DMS 273 (cell line): ENCODE measurements at regions not wholly inside any gene's neighbourhood (a gene's known extent, or its start where the extent isn't known, plus 50 kb on each side); places are given as distances from the start of the nearest gene placed in this dataset.
A peak's percentile ranks its signal among the peaks of the same experiment; 100 is the strongest.

ENCODE experiments used
- DNase-seq: peaks from one replicate; lab custom pipeline; 2025; ENCODE audit not compliant: unreplicated experiment; lab: John Stamatoyannopoulos, UW

- DNase-seq: no peak
Observed at GRCh38 chr14:101224356-101225156, 321.0 kb upstream of the RTL1 start.

DNA sequence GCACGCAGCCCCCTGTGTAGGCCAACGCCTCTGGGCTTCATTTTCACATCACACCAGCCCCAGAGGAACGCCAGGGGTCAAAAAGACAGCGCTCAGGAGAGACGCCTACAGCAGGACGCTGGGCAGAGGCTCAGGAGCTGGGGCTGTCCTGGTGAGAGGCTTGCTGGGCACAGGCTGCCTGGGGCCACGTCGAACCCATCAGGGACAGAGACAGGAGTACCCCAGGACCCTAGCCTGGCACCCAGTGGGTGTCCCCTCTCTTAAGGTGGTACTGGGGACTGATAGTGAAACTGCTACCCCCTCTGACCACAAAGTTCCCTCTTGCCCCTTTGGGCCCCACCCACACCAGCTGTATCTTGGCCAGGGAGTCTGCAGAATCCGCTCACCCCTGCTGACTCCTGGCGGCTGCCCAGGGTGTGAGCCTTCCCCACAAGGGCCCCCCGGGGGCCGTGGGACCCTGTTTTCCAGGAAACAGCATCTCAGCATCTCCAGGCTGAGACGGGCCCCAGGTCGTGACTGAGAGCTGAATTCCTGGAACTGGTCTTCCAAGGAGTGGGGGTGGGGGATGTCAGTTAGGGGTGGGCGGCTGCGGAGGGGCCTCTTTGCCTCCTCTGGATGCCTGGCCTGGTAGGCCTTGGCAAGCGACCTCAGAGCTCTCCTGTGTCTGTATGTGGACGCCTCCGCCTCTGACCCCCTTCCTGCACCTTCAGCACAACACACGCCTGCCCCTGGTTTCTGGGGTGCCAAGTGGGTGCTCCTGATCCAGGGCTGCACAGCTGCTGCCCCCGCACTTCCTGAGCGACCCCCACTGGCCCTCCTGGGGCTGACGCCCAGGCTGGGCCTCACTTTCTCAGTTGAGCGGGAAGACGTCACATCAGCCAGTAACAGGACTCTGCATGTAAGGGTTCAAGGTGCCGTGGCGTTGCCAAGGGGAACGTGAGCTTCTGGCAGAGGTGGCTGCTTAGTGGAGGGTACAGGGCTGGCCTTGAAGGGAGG is 321.9 kb upstream of the RTL1 start:
- DNase-seq: no peak

DNA sequence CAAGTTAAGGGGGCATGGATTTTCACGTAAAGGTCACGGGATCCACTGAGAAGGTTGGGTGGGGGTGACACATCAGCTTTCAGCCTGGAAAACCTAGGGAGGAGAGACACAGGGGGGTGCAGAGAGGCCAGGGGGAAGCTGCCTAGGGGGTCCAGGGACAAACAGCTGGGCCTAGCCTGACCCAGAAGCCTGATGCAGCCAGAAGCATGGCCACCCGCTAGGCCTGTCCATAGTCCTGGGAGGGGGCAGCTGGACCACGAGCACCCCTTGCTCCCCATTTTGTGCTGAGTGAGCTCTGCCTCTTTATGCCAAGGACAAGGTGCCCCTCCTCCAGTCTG is 322.7 kb upstream of the RTL1 start:
- no peak for DNase-seq

GRCh38 chr14:101226603-101227425 is 323.3 kb upstream of the RTL1 start:
- DNase-seq: no peak

- no peak for DNase-seq
Observed at GRCh38 chr14:101227611-101228594, 324.4 kb upstream of the RTL1 start.

DNA sequence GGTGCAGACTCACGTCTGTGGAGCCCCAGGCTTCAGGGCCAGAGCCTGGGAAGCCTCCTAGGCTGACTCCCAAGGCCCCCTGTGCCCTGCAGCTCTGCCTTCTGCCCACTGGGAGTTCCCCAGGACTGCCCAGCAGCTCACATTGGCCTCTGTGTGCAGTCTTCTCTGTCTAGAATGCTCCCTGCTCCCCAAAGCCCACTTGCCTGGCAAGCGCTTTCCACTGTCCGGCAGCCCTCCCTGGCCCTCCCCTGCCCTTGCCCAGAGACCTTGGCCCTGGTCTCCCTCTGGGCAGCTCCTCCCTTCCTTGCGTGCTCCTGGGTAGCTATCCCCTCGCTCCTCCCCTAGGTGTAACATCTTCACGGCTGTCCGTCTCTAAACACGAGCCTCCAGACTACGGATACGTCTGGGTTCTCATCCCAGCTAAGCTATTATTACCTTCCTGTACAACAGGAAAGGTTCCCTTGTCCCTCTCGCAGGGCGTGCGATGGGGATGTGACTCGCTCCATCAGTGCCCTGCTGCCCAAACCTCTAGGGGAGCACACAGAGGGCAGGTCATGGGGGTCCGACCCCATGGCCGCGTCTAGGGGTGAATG is 325.5 kb upstream of the RTL1 start:
- DNase-seq: no peak

- DNase-seq: no peak
Observed at GRCh38 chr14:101229666-101230065, 326.1 kb upstream of the RTL1 start.

DNA sequence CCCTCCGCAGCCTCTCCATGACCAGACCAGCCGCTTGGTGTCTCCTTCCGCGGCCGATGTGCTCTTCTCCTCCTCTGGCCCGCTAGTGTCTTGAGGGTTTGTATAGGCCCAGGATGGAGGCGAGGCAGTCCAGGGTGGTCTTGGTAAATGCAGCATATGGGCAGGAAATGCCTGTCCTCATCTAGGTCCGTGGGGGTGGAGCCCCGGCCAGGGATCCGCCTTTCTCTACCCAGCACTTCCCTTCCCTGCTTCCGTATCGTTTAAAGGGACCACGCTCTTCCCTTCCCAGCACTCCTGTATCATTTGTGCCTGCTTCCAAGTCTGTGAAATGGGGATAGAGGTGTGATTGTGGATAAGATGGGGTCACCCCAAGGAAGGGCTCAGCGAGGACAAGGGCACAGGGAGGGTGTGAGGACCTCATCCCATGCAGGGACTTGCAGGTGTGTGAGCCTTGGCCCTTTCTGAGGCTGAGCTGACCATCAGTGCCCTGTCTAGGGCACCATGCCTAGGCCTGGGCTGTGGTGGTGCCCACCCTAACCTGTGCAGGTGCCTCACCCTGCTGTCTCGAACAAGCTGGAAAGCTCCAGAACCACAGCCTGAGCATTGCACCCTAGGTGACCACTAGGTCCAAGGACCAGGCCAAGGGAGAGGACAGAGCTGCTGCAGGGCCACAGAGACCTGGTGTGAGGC is 326.8 kb upstream of the RTL1 start:
- DNase-seq: no peak

DNA sequence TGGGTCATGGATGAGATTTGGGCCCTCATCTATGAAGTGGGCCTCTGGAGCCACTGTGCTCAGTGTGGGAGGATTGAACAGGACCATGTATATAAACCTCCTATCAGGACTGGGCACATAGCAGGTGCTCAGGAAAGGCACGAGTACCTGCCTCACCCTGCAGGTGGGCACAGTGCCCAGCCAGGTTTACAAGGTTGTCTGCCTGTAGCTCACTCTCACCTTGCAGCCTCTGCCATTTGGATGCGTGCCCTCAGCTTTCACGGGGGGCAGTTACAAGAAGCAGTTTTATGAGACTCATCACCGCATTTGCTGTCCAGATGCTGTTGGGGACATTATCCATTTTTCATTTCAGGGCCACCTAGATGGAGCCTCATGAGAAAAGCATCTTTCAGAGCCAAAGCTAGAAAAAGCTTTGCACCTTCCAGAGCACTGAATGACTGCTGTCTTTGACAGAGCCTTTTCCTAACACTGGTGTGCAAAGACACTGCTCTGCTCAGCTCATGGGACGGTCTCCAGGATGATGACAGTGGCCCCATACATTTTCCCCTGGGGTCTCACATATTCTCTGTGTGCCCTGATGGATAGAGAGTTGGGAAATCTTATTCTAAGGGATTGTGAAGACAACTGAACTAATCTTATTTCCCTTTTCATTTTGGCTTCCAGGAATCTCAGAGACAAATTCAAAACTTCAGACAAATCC is 327.5 kb upstream of the RTL1 start:
- no peak for DNase-seq

- DNase-seq: no peak
Observed at GRCh38 chr14:101231828-101232227, 328.3 kb upstream of the RTL1 start.

DNA sequence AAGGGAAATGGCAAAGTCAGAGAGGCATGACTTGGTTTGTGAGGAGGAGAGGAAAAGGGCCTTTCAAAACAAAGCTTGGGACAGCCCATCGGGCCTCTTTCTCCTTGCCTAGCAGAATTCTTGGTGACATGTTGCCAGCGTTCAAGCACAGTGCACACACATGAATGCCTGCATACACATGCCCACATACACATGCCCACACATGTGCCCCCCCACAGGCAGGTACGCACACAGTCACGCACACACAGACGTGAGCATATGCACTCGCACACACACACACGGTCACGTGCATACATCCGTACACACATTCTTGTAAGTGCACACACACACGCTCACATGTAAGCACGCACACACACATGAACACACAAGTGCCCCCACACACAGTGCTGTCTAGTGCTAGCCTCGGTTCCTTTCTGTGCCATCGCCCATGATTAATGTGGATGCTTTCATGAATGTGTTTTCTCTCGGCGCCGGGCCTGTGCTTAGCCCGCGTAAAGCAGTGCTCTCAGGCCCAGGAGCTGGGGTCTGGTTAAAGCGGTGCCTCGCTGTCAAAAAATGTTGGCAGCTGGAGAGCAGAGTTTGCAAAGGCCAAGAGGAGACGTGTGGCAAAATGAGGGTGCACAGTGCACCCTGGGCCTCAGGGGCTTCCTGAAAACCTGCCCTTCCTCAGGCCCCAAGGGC is 328.8 kb upstream of the DIO3 start:
- DNase-seq: no peak

GRCh38 chr14:101233021-101233366 is 328.3 kb upstream of the DIO3 start:
- no peak for DNase-seq

GRCh38 chr14:101233391-101233790 is 327.9 kb upstream of the DIO3 start:
- no peak for DNase-seq

- DNase-seq: no peak
Observed at GRCh38 chr14:101233808-101234207, 327.5 kb upstream of the DIO3 start.

DNA sequence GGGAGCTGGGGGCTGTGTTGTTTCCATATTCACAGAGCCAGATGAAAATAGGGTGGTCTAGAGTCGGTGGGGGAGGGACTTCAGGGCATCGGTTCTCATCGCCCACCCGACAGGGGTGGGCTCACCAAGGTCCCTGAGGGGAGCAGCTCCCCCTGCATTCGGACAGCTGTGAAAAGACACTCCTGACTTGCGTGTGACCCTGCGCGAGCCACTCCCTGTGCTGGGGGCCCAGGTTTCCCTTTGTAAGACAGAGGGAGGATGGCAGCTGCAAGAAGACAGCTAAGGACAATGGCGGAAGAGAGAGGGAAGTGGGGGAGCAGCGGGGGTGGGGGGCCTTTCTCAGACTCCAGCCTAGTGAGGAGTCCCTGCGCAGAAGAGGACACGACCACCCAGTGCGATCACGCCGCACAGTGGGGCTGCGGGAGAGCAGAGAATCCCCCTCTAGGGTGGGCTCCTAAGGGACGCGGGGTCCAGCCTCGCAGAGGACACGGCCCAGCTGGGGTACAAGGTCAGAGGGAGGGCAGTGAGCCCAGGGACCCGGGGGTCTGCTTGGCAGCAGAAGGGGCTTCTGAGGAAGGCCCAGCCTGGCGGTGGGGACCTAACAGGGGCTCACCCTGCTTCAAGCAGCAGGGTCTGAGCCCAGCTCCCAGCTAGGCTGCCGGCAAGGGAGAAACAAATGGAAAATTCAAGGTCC is 326.9 kb upstream of the DIO3 start:
- DNase-seq: no peak

DNA sequence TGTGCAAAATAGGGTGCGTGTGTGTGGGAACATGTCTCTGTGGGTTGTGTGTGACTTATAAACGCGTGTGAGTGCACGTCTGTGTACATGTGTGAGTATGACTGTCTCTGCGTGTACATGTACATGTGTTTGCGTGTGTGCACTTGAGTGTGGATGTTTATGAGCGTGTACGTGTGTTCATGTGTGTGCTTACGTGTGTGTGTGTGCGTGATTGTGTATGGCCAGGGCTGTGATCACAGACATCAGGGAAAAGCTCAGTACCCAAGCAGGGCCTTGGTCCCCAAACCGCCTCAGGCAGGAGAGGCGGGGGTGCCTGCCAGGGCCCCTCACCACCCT is 326.3 kb upstream of the DIO3 start:
- no peak for DNase-seq

DNA sequence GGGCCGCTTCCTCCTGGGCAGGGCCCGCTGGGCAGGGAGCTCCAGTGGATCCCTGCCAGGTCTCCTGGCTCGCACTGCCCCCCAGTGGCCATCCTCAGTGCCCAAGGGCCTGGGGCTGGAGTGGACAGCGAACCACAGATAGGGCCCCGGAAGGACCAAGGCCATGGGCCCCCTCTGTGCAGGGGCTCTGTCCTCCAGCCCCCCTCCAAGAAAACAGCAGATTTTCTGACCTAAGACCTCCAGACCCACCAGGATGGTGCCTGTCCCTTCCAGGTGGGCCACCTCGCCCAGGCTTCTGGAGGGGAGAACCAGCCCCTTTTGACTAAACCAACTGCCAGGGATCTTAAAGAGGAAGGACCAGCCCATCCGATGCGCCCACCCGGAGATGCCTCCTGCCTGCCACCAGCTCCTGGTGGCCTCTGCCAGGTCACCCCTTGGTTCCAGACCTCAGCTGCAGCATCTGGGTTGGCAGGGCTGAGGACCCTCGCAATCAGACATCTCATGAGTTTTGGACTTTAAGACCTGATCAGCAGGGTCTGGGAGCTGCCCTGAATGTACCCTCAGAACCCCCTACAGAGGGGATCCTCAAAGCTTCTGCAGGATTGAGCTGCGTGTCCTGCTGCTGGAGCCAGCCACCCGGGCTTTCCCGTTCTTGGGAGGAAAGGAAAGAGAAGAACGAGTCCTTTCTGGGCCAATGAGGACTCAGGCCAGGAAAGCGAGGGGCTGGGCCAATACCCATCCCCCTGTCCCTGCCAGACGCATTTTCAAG is 325.8 kb upstream of the DIO3 start:
- DNase-seq: peak; percentile 66
